ENCODE measurements at regions not wholly inside any gene's neighbourhood (a gene's known extent, or its start where the extent isn't known, plus 50 kb on each side); places are given as distances from the start of the nearest gene placed in this dataset.

GRCh38 chr6:14464055-14464454 is 346.5 kb downstream of the CD83 start:
- no peak for ATAC-seq
- no peak for DNase-seq (ENCODE audit: low read depth, low spot score)
- intact Hi-C loops (cut with micrococcal nuclease; ENCODE audit: unreplicated experiment), result no loop called here
- TF ChIP-seq, protein P1, sequence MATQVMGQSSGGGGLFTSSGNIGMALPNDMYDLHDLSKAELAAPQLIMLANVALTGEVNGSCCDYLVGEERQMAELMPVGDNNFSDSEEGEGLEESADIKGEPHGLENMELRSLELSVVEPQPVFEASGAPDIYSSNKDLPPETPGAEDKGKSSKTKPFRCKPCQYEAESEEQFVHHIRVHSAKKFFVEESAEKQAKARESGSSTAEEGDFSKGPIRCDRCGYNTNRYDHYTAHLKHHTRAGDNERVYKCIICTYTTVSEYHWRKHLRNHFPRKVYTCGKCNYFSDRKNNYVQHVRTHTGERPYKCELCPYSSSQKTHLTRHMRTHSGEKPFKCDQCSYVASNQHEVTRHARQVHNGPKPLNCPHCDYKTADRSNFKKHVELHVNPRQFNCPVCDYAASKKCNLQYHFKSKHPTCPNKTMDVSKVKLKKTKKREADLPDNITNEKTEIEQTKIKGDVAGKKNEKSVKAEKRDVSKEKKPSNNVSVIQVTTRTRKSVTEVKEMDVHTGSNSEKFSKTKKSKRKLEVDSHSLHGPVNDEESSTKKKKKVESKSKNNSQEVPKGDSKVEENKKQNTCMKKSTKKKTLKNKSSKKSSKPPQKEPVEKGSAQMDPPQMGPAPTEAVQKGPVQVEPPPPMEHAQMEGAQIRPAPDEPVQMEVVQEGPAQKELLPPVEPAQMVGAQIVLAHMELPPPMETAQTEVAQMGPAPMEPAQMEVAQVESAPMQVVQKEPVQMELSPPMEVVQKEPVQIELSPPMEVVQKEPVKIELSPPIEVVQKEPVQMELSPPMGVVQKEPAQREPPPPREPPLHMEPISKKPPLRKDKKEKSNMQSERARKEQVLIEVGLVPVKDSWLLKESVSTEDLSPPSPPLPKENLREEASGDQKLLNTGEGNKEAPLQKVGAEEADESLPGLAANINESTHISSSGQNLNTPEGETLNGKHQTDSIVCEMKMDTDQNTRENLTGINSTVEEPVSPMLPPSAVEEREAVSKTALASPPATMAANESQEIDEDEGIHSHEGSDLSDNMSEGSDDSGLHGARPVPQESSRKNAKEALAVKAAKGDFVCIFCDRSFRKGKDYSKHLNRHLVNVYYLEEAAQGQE (IDR thresholded peaks at IDR 0.05; ENCODE audit: insufficient read depth in 1 of 2, low read depth in 2 of 2, low read length in 1 of 2), result no peak
- TF ChIP-seq, protein P2, sequence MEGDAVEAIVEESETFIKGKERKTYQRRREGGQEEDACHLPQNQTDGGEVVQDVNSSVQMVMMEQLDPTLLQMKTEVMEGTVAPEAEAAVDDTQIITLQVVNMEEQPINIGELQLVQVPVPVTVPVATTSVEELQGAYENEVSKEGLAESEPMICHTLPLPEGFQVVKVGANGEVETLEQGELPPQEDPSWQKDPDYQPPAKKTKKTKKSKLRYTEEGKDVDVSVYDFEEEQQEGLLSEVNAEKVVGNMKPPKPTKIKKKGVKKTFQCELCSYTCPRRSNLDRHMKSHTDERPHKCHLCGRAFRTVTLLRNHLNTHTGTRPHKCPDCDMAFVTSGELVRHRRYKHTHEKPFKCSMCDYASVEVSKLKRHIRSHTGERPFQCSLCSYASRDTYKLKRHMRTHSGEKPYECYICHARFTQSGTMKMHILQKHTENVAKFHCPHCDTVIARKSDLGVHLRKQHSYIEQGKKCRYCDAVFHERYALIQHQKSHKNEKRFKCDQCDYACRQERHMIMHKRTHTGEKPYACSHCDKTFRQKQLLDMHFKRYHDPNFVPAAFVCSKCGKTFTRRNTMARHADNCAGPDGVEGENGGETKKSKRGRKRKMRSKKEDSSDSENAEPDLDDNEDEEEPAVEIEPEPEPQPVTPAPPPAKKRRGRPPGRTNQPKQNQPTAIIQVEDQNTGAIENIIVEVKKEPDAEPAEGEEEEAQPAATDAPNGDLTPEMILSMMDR (IDR thresholded peaks at IDR 0.05), result peak; percentile 14; the same call in 1 of the 2 replicates
- Histone ChIP-seq H3K27me3 (ENCODE audit: control insufficient read depth, insufficient read depth, low read length) (no peaks in the 10 kb centered on the region), H3K9me3 (ENCODE audit: control insufficient read depth, insufficient read depth, low read depth, low read length) (no peaks in the 10 kb centered on the region), H3K36me3 (ENCODE audit: control insufficient read depth, insufficient read depth, low read length) (no peaks in the 10 kb centered on the region), H3K4me1 (ENCODE audit: control insufficient read depth, insufficient read depth, low read length) (no peaks in the 10 kb centered on the region), H3K4me3 (ENCODE audit: low read depth in 2 of 2, low read length in 2 of 2) (no peak overlapping the region), H3K27ac (ENCODE audit: low read length) (no peak overlapping the region)
- POLR2A ChIA-PET, result no interaction called here
- BruUV-seq (replicated peaks), result no TSS peak
- in situ Hi-C loops (cut with HindIII; ENCODE audit: low pct_unique_long_range_greater_than_20kb, low sequenced_read_pairs), result no loop called here
- CTCF ChIA-PET, result no interaction called here

DNA sequence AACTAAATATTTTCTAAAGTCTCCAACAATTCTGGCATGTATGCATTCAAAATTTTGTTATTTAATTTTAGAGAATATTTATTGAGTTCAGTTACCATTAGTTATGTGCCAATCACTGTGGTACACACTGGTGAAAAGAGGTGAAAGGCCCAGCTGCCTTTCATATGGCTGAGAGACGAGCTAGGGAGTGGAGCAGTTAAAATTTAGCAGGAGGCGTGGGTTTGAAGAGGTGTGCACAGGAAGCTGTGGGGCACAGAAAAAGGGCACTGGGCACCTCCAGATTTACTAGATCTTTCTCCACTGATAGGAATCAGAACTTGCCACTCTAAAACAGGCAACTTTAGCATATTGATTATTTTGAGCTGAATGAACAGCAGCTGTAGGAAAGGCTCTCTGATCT is 347.1 kb downstream of the CD83 start:
- Histone ChIP-seq H3K4me1 (ENCODE audit: control insufficient read depth, insufficient read depth, low read length) (no peaks in the 10 kb centered on the region), H3K27ac (ENCODE audit: low read length) (no peak overlapping the region), H3K27me3 (ENCODE audit: control insufficient read depth, insufficient read depth, low read length) (no peaks in the 10 kb centered on the region), H3K4me3 (ENCODE audit: low read depth in 2 of 2, low read length in 2 of 2) (no peak overlapping the region), H3K36me3 (ENCODE audit: control insufficient read depth, insufficient read depth, low read length) (no peaks in the 10 kb centered on the region), H3K9me3 (ENCODE audit: control insufficient read depth, insufficient read depth, low read depth, low read length) (no peaks in the 10 kb centered on the region)
- ChIA-PET POLR2A (no interaction called here), CTCF (no interaction called here)
- ATAC-seq (no peak), DNase-seq (ENCODE audit: low read depth, low spot score) (no peak)
- BruUV-seq (replicated peaks), result no TSS peak
- TF ChIP-seq, protein P1 (IDR thresholded peaks at IDR 0.05; ENCODE audit: insufficient read depth in 1 of 2, low read depth in 2 of 2, low read length in 1 of 2), result no peak
- TF ChIP-seq POLR2AphosphoS5 (IDR thresholded peaks at IDR 0.05; ENCODE audit: low read depth, low read length), result no peak
- no peak for TF ChIP-seq TCF7L2 (IDR thresholded peaks at IDR 0.05; ENCODE audit: low read depth, low read length)
- TF ChIP-seq SIN3A (IDR thresholded peaks at IDR 0.05; ENCODE audit: borderline replicate concordance, insufficient read depth, low read depth, low read length), result no peak
- TF ChIP-seq, protein P2 (IDR thresholded peaks at IDR 0.05), result no peak
- intact Hi-C loops (cut with micrococcal nuclease; ENCODE audit: unreplicated experiment) (no loop called here), in situ Hi-C loops (cut with HindIII; ENCODE audit: low pct_unique_long_range_greater_than_20kb, low sequenced_read_pairs) (no loop called here)
